Cerebellar nuclear complex (tissue), 1 donor: ENCODE measurements at regions not wholly inside any gene's neighbourhood (a gene's known extent, or its start where the extent isn't known, plus 50 kb on each side); places are given as distances from the start of the nearest gene placed in this dataset.
"Not testable (repeated sequence)": the region's sequence is repeated elsewhere in the genome, so short reads cannot be mapped to it uniquely, and the experiment has no call there.

Experiments used
- DNase-seq, 2 experiments: peaks; one replicate each; lab custom pipeline; 2025; lab: John Stamatoyannopoulos, UW

DNA sequence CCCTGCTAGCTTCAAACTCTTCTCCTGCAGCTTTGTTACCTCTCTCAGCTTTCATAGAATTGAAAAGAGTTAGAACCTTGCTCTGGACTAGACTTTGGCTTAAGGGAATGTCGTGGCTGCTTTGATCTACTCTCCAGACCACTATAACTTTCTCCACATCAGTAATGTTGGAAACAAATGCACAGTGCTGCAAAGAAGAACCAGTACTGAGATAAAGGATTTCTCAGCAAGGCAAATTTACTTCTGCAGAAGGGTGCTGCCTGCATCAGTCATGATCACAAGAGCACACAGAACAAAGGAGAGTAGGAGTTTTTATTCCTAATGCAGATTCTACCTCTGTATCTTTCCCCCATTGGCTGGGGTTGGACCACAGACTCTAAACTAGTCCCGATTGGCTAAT is 621.6 kb upstream of the CHRM3 start:
- no peak for DNase-seq

DNA sequence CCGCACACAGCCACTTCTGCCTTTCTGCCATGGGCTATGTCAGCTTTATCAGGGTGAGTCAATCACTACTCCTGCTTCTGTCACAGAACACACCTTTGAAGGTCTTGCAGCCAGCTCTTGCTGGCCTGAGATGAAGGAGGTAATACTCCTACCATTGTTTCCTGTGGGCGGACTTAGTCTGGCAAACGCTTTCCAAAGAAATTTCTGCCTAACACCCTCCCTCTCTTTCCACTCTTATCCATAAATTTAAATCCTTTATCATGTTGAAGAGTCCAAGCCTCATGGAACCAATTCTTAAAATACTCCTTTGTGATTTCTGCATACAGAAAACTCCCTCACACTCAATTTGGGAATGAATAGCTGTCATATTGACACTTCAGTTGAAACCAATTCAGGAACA is 633.1 kb upstream of the CHRM3 start:
- DNase-seq: no peak

DNA sequence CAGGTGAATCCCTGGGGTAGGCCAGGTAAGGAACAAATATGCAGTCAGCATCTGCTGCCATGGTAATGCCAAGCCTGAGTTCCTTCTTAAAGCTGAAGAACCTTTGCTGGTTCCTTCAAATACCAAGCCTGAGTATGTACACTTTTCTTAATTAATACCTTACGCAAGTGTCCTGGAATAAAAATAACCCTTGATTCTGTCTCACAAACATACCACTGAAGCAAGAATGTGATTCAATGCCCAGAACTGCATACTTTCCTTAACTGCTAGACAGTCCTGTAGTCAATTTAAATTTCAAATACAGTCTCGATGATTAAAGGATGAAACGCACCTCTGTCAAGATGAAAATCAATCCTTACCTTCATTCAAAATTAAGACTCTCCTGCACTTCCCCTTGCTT is 634.0 kb upstream of the CHRM3 start:
- DNase-seq: no peak

GRCh38 chr1:238745069-238745468 is 641.3 kb upstream of the CHRM3 start:
- no peak for DNase-seq

GRCh38 chr1:238738892-238739291 is 647.5 kb upstream of the CHRM3 start:
- DNase-seq: no peak

DNA sequence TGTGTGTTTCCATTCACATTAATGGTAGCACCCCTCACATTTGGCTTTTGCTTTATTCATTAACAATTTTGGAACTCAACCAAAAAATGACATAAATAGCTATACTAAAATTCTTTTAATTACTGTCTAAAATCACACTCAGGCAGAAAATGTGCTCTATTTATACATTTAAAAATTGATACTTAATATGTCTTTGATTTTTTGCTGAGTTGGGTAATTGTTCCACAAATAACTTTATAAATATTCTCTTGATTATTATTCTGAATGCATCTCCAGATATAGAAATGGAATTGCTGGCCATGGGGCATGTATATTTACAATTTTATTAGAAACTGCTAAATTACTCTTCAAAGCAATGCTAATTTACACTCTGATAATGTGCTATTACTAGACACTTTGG is 658.7 kb upstream of the CHRM3 start:
- no peak for DNase-seq

- DNase-seq: no peak
These were observed 663.6 kb upstream of the CHRM3 start for GRCh38 chr1:238722812-238723211.

DNA sequence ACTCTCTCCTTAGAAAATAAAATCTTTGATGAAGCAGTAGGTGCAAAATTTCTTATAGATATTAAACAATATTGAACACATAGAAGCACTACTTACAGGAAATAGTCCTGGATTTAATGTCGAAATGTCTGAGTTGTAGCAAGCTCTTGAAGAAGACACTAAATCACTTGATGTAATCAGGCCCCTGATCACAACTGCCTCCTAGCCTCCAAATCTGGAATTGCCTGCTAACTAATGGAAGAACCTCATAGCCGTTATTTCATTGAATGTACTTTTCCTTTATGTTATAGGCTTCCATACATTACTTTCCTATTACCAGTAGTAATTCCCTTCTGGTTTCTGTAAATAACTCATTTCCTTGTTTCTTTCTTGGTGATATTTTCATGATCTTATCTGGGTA is 675.7 kb upstream of the CHRM3 start:
- no peak for DNase-seq

- no peak for DNase-seq
These were observed 685.3 kb upstream of the CHRM3 start for GRCh38 chr1:238701024-238701423.

DNA sequence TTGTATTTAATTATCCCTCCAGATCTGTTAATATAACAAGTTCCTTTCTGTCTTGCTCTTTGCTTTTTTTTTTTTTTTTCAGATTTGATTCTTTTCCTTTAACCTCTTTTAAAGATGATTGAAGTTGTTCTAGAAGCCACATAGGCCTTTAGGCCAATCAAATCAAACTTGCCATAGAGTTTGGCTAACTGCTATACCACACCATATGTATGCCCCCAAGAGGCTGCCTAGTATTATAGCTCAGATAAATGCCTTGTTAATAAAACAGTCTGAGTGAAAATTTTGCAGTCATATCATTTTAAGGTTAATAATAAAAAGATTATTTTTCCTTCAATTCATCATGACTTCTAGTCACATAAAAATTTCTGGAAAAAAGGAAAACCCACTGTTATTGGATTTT is 696.0 kb upstream of the CHRM3 start:
- no peak for DNase-seq

DNA sequence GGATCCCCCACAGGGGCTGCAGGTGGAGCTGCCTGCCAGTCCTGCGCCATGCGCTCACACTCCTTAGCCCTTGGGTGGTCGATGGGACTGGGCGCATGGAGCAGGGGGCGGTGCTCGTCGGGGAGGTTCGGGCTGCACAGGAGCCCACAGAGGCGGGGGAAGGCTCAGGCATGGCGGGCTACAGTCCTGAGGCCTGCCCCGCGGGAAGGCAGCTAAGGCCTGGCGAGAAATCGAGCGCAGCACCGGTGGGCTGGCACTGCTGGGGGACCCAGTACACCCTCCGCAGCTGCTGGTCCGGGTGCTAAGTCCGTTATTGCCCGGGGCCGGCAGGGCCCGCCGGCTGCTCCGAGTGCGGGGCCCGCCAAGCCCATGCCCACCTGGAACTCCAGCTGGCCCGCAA is 701.8 kb upstream of the CHRM3 start:
- not testable (repeated sequence) for DNase-seq

- DNase-seq: no peak
These were observed 704.9 kb upstream of the CHRM3 start for GRCh38 chr1:238681451-238681850.

GRCh38 chr1:238681021-238681420 is 705.3 kb upstream of the CHRM3 start:
- DNase-seq: no peak

- DNase-seq: no peak
These were observed 708.8 kb upstream of the CHRM3 start for GRCh38 chr1:238677567-238677966.

- DNase-seq: no peak
These were observed 711.1 kb upstream of the CHRM3 start for GRCh38 chr1:238675221-238675620.

- no peak for DNase-seq
These were observed 712.1 kb upstream of the CHRM3 start for GRCh38 chr1:238674316-238674715.

- no peak for DNase-seq
These were observed 712.8 kb upstream of the CHRM3 start for GRCh38 chr1:238673561-238673960.

DNA sequence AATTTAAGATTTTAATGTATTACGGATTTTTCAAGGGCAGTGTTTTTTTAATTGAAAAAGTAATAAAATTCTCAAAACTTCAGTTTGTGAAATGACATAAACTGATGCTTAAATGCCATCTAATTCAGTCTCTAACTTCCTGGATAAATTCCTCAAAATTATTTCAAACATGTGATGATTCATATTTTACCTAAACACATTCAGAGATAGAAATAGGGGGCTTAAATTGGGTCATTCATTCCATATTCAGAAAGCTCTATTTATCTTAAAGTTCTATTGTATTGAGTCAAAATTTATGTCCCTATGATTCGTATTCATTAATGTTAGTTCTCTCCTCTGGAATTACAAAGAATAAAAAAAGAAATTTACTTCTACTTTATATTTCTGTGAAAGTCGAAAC is 713.6 kb upstream of the CHRM3 start:
- no peak for DNase-seq

- DNase-seq: no peak
These were observed 714.1 kb upstream of the CHRM3 start for GRCh38 chr1:238672262-238672661.

GRCh38 chr1:238664139-238664538 is 722.2 kb upstream of the CHRM3 start:
- no peak for DNase-seq

- no peak for DNase-seq
These were observed 725.5 kb upstream of the CHRM3 start for GRCh38 chr1:238660849-238661248.

DNA sequence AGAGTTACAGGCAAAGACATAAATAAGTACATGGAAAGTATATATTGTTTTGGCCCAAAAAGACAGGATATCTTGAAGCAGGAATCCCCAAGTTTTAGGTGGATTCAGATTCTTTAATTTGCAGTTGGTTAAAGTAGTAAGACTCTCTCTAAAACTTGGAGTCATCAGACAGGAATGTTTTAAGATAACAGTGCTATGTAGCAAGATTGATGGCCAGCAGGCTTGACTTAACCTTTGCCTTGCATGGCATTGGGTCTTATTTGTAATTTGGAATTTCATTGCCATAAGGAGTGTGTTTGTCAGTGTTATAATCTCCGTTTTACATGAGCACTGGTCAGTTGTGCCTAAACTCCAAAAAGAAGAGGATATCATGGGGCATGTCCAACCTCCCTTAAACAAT is 727.6 kb upstream of the CHRM3 start:
- DNase-seq: no peak

GRCh38 chr1:238653693-238654321 is 732.6 kb upstream of the CHRM3 start:
- no peak for DNase-seq

- DNase-seq: no peak
These were observed 733.9 kb upstream of the CHRM3 start for GRCh38 chr1:238652346-238652968.
